Pancreas (tissue), 10 donors: ENCODE measurements at regions not wholly inside any gene's neighbourhood (a gene's known extent, or its start where the extent isn't known, plus 50 kb on each side); places are given as distances from the start of the nearest gene placed in this dataset.

Source experiments
- ATAC-seq, 4 donors: fragments of 200-7000 bp; cut with Tn5 transposase; one replicate each; pipeline versions ENCODE4 v1.8.0 to v1.9.1; 2020; ENCODE audit warnings: mild to moderate bottlenecking in 4 of 4, moderate library complexity in 4 of 4
- DNase-seq, 6 donors: peaks; one replicate each; pipeline ENCODE4 v3.0.0-alpha.2; 2020
- FAIRE-seq: peaks from 2 replicates; lab custom pipeline; 2012; peaks lifted over from hg19 to GRCh38; lab: Jason Lieb, UNC
- H3K27ac ChIP-seq, 4 donors: fragments of 200-600 bp; sonication (generic); 1 replicate in 3 of 4; 2 replicates in 1 of 4; pipeline versions ENCODE4 v1.5.0 to v1.8.0; 2020
- H3K27me3 ChIP-seq, 4 donors: fragments of 200-600 bp; one replicate each; pipeline ENCODE4 v1.8.0; 2021
- H3K36me3 ChIP-seq, 3 donors: fragments of 200-600 bp; sonication (generic) in 1 of 3; one replicate each; pipeline versions ENCODE4 v1.5.0 to v1.8.0; 2020 to 2021
- H3K4me1 ChIP-seq, 3 donors: fragments of 200-600 bp; one replicate each; pipeline ENCODE4 v1.8.0; 2021
- H3K4me3 ChIP-seq, 4 donors: fragments of 200-600 bp; sonication (generic) in 2 of 4; one replicate each; pipeline versions ENCODE4 v1.5.0 to v1.8.0; 2020 to 2021
- H3K9me3 ChIP-seq, 4 donors: fragments of 200-600 bp; one replicate each; pipeline ENCODE4 v1.8.0; 2021
- CTCF ChIP-seq, 4 donors: fragments of 200-600 bp; sonication (generic) in 3 of 4; IDR thresholded peaks; one replicate each; pipeline versions ENCODE4 v1.5.0 to v1.8.0; 2021; ENCODE audit warnings: antibody characterized with exemption in 4 of 4
- WGBS, 2 donors: extraction: QIAGEN DNeasy Blood & Tissue Kit; methylation state at CpG; one replicate each; pipeline ENCODE4 v1.1.7; 2013; 5-methylcytosine and 5-hydroxymethylcytosine counted together
- intact Hi-C, 3 donors: fragments of 100-400 bp; cut with DNase I; formaldehyde crosslinking; loops; one replicate each; pipeline versions ENCODE4 v1.11.1 to v1.14.2; 2022
- donor health status: healthy with polysubstance abuse.
- donor health status: DM: no; HTN: no; CAD: no; lungs with moderate emphysema.
- donor health status: DM: no; HTN: no; CAD: no.
- donor health status: control.
- donor health status: control.
- donor health status: Bipolar disorder and iron deficiency.
- donor health status: DM: yes; HTN: yes; CAD: no.
- donor health status: DM: no; HTN: no; CAD: no.
- donor health status: DM: no; HTN: no; CAD: no.
- donor health status: DM: yes; HTN: yes; CAD: no.

- H3K27me3 ChIP-seq = no peaks in the 10 kb centered on the region
- WGBS, 2 donors = 72 to 81% methylated on average over 3 of the region's 3 CpGs
- no peak for DNase-seq
- no peaks in the 10 kb centered on the region for H3K4me1 ChIP-seq
- no peak for FAIRE-seq
- H3K36me3 ChIP-seq = no peaks in the 10 kb centered on the region
- intact Hi-C loops = no loop called here
- no peak for TF ChIP-seq CTCF (IDR thresholded peaks at IDR 0.05)
- H3K9me3 ChIP-seq = no peaks in the 10 kb centered on the region
- H3K27ac ChIP-seq = no peak overlapping the region
- no peak for ATAC-seq
- no peak overlapping the region for H3K4me3 ChIP-seq
Measured at GRCh38 chr14:53236708-53237107, 83.6 kb upstream of the DDHD1 start.

DNA sequence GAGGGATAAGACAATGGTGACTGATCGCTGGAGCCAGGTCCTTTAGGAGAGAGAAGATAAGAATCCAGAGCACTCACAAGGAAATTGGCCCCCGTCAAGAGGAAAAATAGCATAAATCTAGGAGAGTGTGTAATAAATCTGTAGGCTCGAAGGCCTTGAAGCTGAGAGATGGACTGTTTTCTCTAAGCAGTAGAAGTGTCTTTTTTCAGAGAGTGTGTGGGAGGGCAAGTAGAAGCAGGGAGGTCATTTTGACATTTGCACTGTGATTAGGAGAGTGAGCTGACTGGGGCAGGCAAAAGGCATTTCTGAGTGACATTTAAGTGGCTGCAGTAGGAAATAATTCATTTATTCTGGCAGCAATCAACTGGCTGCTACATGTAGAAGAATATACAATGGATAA, 78.0 kb upstream of the DDHD1 start:
- H3K27me3 ChIP-seq = no peaks in the 10 kb centered on the region
- H3K4me3 ChIP-seq = no peak overlapping the region
- no peak for DNase-seq
- H3K36me3 ChIP-seq = no peaks in the 10 kb centered on the region
- FAIRE-seq = no peak
- H3K27ac ChIP-seq = no peak overlapping the region
- no peaks in the 10 kb centered on the region for H3K9me3 ChIP-seq
- TF ChIP-seq CTCF (IDR thresholded peaks at IDR 0.05) = no peak
- 74 to 76% methylated on average over 3 of the region's 3 CpGs for WGBS, 2 donors
- no peak for ATAC-seq
- H3K4me1 ChIP-seq = no peaks in the 10 kb centered on the region
- intact Hi-C loops = no loop called here

DNA sequence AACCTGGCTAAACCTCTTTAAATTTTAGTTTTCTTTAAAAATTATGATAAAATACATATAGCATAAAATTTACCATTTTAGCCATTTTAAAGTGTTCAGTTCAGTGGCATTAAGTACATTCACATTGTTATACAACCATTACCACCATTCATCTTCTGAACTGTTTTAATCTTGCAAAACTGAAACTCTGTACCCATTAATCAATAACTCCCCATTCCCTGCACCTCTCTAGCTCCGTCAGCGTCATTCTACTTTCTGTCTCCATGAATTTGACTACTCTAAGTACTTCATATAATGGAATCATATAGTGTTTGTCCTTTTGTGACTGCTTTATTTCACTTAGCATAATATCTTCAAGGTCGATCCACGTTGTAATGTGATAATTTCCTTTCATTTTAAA, 75.8 kb upstream of the DDHD1 start:
- DNase-seq (no peak), FAIRE-seq (no peak), ATAC-seq (no peak)
- Histone ChIP-seq H3K27me3 (no peaks in the 10 kb centered on the region), H3K4me3 (no peak overlapping the region), H3K9me3 (peaks cover 0 to 7% (median 0%) of the 10 kb centered on the region in 4 donors), H3K36me3 (no peaks in the 10 kb centered on the region), H3K4me1 (no peaks in the 10 kb centered on the region), H3K27ac (no peak overlapping the region)
- intact Hi-C loops = no loop called here
- 54 to 55% methylated on average over 4 of the region's 4 CpGs for WGBS, 2 donors
- TF ChIP-seq CTCF (IDR thresholded peaks at IDR 0.05) = no peak

GRCh38 chr14:53227154-53227718, 74.1 kb upstream of the DDHD1 start:
- H3K27ac ChIP-seq = no peak overlapping the region
- intact Hi-C loops = no loop called here
- H3K4me1 ChIP-seq = no peaks in the 10 kb centered on the region
- no peaks in the 10 kb centered on the region for H3K36me3 ChIP-seq
- H3K4me3 ChIP-seq = no peak overlapping the region
- no peak for TF ChIP-seq CTCF (IDR thresholded peaks at IDR 0.05)
- no peaks in the 10 kb centered on the region for H3K27me3 ChIP-seq
- 84 to 87% methylated on average over 4 of the region's 4 CpGs for WGBS, 2 donors
- FAIRE-seq (no peak), ATAC-seq (no peak), DNase-seq (no peak)
- peaks cover 0 to 7% (median 0%) of the 10 kb centered on the region in 4 donors for H3K9me3 ChIP-seq

DNA sequence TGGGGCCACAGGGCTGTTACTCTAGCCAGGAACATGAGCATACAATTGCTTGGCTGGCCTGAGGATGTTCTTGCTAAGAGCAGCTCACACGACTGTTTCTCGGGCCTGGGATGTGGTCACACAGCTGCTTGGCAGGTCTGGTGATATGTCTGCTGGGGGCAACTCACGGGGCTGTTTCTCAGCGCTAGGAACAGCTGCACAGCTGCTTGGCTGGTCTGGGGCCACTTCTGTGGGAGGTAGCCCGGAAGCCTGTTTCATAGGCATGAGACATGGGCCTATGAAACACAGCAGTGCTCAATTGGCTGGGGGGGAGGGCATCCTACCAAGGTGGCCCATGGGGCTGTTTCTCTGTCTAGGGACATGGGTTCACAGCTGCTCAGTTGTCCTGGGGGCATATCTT, 73.4 kb upstream of the DDHD1 start:
- Histone ChIP-seq H3K27ac (no peak overlapping the region), H3K36me3 (no peaks in the 10 kb centered on the region), H3K4me1 (no peaks in the 10 kb centered on the region), H3K27me3 (no peaks in the 10 kb centered on the region), H3K4me3 (no peak overlapping the region), H3K9me3 (peaks cover 0 to 7% (median 0%) of the 10 kb centered on the region in 4 donors)
- intact Hi-C loops = no loop called here
- FAIRE-seq (no peak), ATAC-seq (no peak), DNase-seq (peak in 1 of 6 donors; percentile 36)
- no peak for TF ChIP-seq CTCF (IDR thresholded peaks at IDR 0.05)
- WGBS, 2 donors = 74 to 85% methylated on average over 5 of the region's 5 CpGs
